Fibroblast of skin of abdomen (primary cell): ENCODE measurements at regions not wholly inside any gene's neighbourhood (a gene's known extent, or its start where the extent isn't known, plus 50 kb on each side); places are given as distances from the start of the nearest gene placed in this dataset.

ENCODE experiments used
- DNase-seq: peaks from one replicate; pipeline ENCODE4 v3.0.0-alpha.2; 2013

DNA sequence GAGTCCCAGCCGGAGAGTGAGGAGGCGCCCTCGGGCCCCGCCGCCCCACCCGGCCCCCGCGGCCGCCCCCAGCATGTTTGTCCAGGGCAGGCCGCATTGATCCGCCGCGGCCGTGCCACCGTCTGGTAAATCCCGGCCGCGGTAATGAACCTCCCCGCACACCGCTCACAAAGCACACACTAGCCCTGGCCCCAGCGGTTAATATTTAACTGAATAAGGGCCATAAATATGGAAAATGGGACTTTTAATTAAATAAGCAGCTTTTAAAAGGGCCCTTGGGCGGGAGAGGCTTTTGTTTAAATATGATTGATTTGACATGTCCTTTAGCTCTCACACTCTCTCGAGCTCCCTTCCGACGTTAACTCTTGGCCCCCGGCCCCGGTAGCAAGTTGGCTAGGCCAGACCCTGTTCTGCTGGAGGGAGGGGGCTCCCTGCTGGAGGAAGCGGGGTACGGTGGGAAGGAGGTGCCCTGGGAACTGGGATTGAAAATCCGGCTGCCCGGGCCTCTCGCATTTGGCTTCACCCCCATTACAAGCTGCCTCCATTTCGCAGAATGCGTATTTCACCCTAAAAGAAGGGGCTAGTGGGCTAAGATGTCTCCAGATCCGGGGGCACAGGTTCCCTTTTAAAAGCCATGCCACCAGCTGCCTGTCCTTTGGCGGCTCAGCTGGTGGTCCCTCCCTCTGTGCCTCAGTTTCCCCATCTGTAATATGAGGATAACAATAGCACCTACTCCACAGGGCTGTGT is 199.8 kb downstream of the RBM19 start:
- no peak for DNase-seq

DNA sequence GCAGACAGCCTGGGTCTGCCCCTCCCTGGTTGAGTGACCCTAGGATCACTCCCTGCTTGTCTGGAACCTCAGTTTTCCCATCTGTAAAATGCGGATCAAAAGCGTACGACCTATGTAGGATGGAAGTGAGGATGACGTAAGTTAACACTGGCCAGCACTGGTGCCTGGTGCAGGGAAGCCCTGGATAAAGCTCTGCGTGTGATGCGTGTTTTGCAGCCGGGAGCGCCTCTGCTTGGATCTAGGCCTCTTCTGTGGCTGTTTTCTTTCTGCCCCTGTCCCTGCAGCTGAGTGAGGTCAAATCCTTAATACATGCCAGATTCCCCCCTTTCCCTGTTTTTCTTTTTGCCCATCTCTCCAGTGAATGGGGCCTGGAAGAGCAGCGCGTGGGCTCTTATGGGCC is 201.5 kb downstream of the RBM19 start:
- no peak for DNase-seq

DNA sequence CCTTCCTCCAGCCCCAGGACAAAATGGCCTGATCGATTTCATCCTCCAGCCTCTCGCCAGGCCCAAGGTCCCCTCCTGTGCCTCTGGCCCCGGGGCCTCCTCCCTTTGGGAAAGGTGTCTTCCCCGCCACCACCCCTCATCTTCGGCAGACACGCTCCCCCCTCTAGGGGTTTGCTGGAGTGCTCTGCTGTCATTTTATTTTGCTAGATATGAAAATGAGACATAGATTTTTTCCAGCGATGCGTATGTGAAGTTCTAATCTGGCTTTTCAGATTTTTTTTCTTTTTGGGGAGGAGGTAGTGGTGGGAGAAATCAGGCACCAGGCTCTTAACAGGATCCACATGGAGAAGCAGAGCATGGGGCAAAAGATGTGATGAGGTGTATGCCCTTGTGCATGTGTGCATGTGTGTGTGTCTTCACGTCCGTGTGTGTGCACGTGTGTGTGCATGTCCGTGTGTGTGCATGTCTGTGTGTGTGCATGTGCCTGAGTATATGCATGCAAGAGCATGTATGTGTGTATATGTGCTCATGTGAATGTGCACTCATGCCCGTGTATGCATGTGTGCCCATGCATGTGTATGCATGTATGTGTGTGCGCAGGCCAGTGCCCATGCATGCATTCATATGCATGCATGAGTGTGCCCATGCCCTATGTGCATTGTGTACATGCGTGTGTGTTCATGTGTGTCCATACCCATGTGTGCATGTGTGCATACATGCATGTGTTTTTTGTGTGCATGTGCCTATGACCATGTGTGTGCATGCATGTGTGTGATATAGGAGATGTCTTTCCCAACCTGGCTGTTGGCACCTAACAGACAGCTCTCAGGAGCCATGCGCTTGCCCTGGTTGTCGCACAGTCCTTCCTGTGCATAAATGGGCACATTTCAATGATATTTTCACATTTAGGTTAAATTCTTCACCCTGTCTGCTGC is 203.0 kb downstream of the RBM19 start:
- DNase-seq, result no peak

DNA sequence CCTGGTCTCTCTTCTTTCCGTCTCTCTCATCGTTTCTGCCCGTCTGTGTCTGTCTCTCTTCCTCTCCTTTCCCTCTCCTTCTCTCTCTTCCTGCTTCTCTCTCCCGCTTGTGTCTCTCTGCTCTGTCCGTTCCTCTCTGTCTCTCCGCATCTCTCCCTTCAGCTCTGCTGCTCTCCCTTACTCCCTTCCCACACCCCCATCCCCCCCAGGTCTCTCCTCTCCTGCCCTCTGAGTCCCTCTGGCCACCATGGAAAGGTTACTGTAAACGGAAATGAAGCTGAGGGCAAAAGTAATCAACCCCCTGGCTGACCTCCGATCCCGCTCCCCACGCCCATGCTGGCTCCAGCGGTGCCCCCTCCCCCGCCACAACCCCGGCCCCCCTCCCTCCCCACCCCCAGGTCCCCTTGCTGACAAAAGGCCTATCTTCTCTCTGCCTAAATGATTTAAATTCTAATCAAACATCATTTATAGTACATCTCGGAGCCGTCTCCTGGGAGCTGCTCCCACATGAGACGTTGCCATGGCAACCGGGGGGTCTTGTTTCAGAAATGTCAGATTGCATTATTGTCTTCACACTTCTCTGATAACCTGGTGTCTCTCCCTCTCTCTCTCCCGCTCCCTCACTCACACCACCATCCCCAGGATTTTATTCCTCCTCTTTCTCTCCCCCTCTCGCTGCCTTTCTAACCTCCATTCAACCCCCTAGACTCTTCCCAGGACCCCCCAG is 203.8 kb downstream of the RBM19 start:
- DNase-seq, result no peak

DNA sequence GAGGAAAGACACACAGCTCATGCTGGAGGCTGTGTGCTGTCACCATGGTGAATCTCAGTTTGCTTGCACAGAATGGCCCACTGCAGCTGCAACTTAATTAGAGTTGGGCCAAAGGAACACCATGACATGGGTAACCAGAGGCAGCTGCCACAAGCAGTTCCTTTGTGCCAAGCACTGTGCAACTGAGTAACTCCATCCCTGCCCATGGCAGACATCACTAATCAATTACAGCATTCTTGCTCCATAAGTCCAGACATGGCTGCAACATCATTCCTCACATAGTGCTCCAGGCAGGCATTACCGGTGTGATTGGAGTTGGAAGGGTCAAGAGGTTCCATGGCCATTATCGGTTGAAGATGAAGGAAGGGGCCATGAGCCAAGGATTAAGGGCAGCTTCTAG is 207.0 kb downstream of the RBM19 start:
- DNase-seq, result no peak

DNA sequence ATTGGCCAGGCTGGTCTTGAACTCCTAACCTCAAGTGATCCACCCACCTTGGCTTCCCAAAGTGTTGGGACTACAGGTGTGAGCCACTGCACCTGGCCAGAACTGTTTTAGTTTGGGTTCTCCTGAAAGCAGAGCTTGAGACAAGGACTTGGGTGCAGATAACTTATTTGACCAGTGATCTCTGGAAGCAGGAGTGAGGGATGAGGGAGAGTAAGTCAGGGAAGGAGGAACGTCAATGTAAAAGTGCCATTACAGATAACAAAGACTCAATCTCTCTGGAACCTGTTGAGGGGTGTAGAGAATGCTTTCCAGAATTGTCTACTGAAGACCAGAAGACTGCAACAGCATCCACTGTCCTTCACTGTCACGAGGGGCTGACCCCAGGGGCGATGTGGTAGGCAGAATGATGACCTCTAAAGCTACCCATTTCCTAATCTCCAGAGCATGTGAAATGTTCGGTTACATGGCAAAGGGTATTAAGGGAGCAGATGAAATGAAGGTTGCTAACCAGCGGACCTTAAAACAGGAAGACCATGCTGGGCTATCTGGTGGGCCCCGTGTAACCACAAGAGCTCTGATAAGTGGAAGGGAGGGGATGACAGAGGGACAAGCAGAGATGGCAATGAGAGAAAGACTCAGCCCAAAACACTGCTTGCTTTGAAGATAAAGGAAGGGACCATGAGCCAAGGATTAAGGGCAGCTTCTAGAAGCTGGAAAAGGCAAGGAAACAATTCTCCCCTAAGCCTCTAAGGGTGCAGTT is 207.8 kb downstream of the RBM19 start:
- no peak for DNase-seq

DNA sequence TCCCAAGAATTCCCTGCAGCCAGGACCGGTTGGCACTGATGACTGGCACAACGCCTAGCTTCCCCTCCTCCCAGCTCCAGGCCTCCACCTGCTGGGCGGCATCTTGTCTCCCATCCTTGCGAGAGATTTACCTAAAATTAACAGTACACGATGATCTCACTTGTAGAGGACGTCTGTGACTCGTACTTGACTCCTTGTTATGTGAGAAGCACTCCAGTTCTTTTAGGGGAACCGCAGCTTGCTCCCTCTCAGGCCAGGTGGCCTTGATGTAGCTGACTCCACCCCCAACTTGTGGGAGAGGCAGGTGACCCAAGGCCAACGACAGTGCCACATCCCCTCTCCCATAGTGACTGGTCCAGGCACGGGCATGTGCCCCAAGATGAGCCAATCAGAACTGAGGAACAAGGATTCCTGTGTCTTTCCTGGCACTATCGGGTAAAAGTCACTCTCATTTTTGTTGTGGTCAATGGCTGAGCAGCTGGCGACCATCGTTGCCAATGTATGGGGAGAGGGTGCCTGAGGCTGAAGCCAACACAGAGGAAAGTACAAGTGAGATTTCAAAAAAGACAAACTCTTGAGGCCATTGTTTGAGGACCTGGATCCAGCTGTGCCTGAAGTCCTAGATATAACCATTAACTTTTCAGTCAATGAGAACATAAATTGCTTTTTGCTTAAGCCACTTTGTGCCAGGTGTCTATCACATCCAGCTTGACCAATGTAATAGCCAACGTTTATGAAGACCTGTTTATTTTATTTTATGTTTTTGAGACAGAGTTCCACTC is 208.7 kb downstream of the RBM19 start:
- no peak for DNase-seq

DNA sequence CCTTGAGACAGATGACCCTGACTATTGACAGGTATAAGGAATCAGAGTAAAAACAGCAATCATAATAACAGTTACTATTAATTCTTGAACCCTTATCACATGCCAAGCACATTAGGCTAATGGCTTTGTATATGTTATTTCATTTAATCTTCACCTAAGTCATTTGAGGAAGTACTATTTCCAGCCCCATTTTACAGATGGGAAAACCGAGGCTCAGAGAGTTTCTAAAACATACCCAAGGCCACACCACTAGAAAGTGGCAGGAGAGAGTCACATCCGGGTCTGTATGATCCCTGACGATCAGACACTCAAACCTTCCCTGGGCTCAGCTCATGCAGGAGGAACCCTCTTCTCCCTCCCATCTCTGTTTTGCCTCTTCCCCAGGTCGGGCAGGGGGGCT is 209.5 kb downstream of the RBM19 start:
- DNase-seq, result no peak

DNA sequence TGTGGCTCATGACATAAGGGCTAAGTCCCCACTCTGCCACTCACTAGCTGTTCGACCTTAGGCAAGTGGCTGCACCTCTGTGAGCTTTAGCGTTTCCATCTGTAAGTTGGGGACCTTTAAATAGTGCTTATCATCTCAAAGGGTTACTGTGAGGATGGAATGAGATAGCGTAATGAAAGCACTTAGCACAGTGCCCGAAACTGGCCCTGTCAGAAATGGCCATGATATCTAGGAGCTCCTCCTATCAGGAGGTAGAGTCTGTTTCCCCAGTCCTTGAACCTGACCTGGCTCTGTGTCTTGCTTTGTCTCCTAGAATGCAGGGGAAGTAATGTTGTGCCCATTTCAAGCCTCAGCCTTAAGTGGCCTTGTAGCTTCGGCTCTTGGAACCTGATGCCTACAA is 211.0 kb downstream of the RBM19 start:
- DNase-seq, result no peak

DNA sequence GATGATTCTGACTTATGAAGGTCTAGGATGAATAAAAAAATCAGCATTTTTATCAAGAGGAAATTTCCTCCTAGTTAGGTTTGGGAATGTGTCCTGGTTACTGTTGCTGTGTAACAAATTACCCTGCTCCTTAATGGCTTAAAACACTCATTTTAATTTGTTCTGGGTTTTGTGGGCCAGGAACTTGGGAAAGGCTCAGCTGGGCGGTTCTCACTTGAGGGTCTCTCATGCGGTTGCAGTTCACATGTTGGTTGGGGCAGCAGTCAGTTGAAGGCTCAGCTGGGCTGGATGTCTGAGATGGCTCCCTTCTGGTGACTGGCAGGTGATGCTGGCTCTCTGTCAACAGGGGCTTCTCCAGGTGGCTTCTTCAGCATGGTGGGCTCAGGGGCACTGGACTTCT is 214.6 kb downstream of the RBM19 start:
- no peak for DNase-seq

DNA sequence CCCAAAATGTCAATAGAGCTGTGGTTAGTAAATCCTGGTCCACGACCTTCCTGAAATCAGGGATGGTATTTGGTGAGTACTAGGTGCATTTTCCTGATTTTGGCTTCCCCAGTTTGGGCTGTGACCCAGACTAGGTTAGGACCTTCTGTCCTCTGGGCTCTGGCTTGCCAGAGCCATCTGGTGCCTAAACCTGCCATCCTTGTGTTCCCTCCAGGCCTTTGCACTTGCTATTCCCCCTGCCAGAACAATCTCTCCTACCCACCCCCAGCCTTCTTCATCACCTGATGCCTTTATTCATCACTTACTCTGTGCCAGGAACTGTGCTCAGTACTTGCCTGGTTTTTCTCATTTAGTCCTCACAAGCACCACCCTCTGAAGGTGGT is 216.7 kb downstream of the RBM19 start:
- no peak for DNase-seq

DNA sequence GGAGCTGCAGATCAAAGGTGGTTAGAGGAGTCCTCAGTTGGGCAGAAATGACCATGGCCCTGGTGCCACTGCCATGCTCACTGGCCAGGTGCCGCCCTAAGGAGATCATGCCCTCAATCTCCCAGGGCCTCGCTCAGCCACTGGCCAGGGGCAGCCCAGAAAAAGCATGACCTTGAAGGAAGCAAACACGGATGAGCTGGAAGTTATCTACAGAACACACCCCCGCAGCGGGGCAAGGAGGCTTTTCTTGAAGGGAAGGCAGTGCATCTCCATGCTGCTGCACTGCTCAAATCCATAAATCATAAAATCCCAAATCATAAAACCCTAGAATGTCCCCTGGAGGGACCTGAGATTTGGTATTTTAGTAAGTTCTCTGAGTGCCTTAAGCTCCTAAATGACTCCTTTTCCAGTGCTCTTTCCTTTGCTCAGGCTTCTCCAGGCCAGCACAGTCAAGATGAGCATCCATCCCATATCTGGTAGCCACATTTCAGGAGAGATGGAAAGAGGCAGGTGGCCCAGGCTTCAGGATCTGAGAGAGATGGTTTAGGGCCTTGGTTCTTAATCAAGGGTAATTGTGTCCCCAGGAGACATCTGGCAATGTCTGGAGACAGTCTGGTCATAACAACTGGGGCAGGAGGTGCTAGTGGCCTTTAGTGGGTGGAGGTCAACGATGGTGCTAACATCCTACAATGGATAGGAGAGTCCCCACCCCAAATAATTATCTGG is 217.3 kb downstream of the RBM19 start:
- no peak for DNase-seq

DNA sequence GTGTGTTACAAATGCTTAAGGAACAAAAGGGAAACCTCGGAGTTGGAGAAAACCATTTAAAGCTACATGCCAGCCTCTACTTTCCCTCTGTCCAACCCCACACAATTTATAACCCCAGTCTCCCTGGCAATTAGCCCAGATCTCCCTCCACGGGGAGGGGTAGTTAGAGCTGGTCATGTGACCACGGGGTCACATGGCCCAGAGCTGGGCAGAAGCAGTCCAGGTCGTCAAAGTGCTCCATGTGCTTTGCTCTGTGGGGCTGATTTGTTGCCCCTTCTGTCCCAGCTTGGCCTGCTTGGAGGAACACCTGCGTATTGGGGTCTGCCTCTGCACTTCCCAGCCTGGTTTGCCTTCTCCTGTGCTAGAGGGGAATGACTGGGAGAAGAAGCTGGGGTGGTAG is 219.1 kb downstream of the RBM19 start:
- DNase-seq, result no peak

DNA sequence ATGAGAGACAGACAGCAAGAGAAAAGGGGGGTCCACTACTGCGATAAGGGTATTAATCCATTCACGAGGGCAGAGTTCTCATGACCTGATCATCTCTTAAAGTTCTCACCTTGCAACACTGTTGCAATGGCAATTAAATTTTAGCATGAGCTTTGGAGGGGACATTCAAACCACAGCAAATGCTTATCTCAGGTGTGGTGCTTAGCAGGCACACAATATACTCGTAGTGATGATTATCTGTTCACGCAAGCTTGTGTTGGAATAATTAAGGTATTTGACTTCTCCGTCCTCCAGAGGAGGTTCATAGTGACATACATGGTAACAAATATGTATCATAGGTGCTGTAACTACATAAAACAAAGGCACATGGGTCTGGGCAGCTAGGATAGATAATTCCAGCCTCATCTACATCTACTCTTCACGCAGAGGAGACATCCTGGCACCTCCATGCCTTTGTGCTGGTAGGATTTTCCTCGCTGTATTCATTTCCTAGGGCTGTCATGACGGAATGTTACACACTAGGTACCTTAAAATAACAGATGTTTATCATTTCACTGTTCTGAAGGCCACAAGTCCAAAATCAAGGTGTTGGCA is 221.2 kb downstream of the RBM19 start:
- DNase-seq, result no peak

DNA sequence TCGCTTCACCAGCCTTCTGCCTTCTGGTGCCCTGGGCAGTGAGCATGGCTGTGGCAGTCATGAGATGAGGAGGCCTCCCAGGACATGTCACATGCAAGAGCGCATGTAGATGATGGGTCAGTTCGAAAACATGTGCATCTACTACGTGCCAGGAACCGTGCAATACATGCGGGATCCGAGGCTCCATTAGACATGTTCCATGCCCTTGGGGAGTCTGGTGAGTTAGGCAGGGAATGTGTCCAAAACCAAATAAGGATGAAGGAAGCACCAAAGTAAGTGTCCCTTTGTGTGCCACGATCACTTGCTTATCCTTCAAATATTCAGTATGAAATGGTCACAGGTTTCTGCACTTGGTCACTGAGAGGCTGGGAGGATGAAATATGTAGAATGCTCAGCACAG is 223.3 kb downstream of the RBM19 start:
- DNase-seq, result no peak

DNA sequence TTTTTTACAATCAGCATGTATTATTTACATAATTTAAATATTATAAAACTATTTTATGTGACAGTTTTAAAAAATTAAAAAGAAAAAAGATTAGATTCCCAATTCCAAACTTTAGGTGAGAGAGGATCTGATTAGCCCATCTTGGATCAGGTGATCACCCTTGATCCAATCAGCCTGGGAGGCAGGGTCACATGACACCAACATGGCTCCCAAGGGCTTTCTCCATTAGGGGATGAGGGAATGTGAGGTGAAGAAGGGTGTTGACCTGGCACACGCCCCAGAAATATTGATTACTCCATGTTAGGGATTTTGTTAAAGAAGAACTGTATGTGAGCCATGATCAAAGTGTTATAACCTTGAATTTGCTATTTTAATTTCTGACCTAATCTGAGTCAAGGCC is 225.4 kb downstream of the RBM19 start:
- DNase-seq, result no peak

DNA sequence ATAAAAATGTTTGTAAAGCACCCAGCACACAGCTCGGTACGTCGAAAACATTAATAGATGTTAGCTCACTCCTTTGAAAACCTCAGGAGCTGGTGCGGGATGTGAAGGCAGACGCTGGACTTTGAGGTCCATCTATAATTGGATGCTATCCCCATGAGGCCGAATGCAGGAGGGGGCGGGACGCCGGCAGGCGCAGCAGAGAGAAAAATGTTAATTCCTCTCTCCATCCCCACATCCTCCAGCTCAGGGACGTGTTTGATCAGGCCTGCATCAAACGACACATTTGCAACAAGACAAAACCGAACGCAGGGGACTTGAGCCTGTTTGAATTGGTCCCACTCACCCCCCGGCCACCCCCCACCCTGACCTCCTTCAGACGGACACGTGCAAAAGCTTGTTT is 231.0 kb downstream of the RBM19 start:
- no peak for DNase-seq

DNA sequence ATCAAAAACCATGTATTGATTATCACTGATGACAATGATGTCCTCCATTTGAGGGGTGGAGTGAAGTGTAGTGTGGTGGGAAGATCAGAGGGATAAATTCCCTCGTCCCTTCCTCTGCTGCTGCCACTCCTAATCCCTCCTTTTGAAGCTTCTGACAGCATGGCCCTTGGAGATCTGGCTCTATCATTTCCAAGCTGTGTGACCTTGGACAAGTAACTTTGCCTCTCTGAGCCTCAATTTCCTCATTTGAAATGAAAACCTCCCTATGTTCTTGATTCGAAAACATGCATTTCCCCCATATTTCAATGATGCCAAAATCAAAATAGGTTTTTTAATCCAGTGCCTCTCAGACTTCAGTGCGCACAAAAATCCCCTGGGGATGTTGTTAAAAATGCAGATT is 231.6 kb downstream of the RBM19 start:
- no peak for DNase-seq

DNA sequence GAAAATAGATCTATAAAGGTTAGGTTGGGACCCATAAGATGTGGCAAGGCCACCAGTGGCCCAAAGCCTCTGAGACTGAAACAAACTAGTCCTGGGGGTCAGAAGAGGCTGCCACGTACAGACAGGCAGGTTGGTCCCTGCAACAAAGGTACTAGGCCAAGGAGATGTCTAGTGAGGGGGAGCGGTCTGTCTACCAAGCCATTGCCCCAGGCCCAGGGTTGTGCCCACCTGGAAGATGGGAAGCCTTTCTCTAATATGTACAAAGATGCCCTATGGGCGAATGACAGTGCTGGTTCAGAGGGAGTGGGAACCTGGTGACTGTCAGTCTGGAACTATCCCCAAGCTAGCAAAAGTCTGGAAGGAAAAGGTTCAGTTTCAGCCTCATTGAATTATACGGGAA is 233.2 kb downstream of the RBM19 start:
- DNase-seq, result no peak

DNA sequence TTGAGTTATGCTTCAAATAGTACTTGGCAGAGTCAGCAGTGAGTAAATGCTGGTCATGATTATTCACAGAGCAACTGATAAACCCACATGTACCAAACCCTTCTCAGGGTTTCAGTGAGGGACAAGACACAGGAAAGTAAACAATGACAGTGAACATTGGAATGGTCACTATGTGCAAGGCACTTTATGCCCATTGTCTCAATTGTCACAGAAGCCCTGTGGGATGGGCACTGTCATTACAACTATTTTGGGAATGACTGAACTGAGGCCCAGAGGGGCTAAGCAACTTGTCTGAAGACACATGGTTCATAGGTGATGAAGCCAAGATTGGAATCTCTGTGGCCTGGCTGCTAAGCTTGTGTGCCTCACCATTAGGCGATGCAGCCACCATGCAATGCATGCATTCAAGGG is 238.5 kb downstream of the RBM19 start:
- peak; percentile 37 for DNase-seq
